Activated gamma-delta T cell (primary cell): ENCODE measurements at regions not wholly inside any gene's neighbourhood (a gene's known extent, or its start where the extent isn't known, plus 50 kb on each side); places are given as distances from the start of the nearest gene placed in this dataset.

Experiments used
- DNase-seq: peaks from one replicate; lab custom pipeline; 2025; lab: John Stamatoyannopoulos, UW

DNA sequence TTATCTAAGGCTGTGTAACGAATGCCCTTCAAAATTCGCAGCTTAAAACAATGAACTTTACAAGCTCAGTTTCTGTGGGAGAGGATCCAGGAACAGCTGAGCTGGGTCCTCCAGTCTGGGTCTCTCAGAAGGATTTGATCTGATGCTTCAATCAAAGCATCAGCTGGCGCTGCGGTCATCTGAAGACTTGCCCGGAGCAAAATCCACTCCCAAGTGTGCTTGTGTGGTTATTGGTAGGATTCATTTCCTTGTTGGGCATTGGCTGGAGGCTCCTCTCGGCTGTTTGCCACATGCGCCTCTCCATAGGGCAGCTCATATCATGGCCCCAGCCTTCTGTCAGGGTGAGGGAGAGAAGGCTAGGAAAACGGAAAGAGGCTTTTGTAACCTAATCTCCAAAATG lies 269.3 kb upstream of the CHD6 start:
- no peak for DNase-seq

DNA sequence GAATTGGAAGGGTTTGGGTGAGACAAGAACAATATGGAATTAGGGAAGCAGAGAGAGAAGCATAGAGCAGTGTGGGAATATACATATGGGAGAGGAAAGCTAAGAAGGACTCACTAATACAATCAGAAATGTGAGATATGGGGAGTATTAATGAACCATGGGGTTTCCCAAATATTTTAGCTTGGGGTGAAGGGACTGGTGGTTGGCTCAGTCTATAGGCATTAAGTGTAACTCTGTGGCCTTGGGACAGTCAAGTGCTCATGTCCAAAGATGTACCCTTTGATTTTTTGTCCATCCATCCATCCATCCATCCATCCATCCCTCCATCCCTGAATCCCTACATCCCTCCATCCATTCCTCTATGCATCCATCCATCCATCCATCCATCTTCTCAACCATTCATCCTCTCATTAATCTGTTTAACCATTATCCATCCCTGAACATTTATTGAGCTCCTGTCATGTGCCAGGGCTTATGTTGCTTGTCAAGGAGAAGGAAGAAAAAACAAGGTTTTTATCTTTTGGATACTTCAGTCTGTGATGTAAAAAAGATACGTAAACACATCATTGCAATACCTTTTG lies 263.4 kb upstream of the CHD6 start:
- no peak for DNase-seq

DNA sequence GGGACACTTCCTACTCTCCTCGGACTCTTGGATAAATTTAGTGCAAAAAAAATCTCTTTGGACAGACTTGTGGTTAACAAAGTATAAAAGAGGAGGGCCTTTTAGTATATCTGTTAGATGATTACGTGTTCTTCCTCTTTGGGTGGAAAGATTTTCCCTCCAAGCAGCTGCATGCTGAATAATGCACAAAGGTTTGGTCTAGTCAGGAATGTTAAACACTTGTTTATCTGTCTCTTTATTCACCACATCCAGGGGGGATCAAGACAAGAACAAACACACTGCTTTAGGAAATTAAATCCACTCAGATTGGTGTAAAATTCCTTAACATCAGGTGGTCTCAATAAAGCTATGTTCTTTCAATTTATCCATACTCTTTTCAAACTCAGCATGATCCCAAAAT lies 260.9 kb upstream of the CHD6 start:
- no peak for DNase-seq

DNA sequence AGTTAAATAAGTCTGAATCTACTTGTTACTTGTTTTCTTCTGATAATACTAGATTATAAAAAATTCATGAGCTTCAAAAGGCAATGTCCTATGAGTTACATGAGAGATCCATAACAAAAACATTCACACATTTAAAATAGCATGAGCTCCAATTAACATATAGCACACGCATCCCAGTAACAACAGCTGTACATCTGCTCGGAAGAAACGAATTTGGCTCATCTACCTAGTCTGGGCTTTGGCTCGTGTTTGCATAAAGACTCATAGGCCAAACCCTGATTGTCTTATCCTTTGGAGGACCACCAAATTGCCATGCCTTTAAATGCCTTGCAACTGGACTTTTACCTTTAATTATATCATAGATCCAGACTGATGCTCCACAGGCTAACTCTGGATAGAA lies 259.7 kb upstream of the CHD6 start:
- no peak for DNase-seq

DNA sequence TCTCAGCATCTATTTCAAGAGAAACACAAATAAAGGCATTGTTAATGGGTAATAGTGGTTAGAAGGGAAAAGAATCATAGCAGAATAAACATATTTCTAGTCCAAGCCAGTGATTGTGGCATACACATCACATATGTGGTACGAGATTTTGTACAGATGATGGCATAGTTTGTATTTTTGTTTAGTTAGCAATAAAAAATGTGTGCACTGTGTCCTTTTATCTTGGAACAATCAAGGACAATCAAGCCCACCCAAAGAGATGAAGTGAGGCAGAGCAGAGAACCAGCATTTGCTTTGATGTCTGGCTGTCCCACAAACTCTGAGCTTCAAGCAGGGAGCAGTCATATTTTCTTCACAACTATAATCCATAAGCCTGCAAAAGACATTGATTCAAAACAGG lies 256.5 kb upstream of the CHD6 start:
- DNase-seq = no peak

DNA sequence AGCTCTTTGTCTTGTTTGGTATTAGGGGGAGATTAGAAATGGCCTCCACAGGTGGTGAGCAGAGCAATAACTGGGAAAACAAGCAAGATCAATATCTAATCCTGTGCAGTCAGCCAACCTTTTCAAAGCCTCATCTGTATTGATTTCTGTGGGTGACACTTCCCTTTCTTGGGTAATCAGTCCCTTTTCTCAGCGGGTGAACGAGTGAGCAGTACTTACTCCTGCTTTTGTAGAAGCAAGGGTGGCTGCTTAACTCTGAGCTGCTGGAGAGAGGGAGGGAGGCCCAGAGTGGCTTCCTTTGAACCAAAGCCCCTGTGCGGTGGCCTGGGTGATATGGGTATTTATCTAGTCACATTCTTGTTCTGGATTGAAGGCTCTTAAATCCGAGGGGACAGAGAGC lies 254.8 kb upstream of the CHD6 start:
- DNase-seq = no peak

DNA sequence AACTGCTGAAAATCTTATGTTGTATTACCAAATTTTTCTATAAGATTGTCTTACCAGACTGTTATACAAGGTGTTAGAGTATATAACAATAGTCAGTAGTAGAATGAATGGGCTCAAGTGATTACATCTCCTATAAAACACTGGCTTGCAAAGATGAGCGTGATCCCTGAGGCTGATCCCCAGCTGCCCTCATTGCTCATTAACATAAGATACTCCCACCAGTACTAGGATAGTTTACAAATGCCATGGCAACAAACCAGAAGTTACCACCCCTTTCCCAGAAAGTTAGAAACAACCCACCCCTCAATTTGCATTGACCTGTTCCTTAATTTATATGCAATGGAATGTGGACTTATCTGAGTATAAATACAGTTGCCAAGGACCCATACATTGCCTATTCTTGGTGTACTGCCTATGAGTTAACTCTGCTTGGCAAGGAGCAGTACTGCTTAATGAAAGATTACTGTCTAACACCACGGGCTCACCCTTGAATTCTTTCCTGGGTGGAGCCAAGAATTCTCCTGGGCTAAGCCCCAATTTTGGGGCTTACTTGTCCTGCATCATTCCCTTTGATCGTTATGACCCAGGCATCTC lies 252.8 kb upstream of the CHD6 start:
- DNase-seq = no peak

DNA sequence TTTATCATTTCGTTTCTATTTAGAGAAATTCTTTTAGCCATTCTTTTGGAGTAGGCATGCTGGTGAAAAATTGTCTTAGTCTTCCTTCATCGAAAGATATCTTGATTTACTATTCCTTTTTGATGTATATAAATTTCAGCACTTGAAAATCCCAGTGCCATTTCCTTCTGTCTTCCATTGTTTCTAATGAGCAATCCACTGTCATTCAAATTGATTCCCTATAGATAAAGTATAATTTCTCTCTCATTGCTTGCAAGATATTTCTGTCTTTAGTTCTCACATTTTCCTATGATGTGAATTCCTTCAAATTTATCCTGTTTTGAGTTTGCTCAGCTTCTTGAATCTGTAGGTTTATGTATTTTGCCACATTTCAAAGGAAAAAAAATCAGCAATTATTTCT lies 251.1 kb upstream of the CHD6 start:
- no peak for DNase-seq

DNA sequence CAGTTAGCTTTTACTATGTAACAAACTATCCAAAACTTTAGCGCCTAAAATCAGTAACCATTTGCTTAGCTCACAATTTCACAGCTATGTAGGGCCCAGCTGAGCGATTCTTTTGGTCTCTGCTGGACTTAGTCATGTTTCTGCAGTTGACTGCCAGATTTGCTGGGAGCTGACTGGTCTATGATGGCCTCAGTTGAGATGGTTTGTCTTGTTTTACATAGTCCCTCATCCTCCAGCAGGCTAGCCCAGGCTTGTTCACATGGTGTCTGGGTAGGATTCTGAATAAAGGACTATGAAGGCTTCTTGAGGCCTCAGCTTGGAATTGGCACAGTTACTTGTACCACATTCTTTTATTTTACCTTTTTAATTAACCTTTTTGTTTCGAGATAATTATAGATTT lies 247.8 kb upstream of the CHD6 start:
- no peak for DNase-seq

DNA sequence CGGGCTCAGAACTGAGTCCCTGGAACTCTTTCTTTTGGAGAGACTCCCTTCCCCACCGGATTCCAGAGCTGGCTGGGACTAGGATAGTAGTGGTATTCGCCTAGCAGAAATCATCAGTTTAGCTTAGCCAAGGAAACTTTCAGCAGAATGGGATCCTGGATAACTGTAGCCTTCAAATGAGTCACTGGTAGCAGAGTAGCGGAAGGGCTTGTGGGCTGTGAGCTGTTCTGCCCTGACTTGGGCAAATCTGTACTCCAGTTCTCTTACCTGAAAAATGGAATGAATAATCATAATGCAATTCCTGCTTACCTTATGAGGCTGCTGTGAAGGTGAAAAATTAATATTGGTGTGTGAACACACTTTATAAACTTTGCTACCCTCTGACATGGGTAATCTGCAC lies 244.3 kb upstream of the CHD6 start:
- DNase-seq = no peak

DNA sequence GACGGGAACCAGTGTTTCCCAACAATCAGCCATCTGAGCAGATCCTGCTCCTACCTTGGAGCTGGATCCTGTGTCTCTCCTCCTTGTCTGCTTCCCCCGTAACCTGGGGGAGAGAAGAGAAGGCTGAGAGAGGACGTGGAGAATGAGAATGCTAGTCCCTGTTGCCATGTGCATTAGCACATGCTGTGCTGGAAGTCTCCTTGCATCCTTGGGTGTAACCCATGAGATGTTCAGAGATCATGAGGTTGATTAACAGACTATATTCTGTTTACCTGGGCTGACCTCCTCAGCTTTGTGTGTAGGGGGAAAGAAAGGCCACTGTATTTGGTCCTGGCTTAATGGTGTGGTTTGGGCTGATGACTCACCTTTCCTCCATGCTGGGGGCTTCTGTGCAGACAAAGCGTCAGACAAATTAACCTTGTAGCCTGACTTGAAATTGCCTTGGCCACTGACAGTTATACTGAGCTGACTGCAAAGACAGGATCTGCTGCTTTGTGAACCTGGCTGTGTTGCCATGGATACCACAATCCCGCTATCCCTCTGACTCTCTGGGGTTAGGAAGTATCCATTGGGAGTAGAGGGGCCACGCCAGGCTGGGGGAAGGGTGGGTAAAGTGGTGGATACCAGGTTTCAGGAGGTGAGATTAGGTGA lies 243.7 kb upstream of the CHD6 start:
- DNase-seq = no peak

DNA sequence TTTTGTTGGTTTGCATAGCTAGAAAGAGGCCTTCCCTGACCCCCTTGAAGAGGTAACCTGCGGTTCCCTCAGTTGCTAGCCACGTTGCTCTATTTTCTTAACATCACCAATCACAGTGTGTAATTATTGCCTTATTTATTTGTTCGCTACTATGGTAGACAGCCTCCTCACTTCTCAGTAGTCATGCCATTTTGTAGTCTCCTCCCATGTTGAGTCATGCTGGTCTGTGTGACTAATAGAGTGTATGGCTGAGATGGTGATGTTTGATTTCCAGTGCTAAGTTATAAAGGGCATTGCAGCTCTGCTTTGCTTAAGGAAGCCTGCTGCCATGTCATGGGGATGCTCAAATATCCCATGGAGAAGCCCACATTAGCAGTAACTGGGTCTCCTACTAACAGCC lies 236.6 kb upstream of the CHD6 start:
- DNase-seq = no peak

DNA sequence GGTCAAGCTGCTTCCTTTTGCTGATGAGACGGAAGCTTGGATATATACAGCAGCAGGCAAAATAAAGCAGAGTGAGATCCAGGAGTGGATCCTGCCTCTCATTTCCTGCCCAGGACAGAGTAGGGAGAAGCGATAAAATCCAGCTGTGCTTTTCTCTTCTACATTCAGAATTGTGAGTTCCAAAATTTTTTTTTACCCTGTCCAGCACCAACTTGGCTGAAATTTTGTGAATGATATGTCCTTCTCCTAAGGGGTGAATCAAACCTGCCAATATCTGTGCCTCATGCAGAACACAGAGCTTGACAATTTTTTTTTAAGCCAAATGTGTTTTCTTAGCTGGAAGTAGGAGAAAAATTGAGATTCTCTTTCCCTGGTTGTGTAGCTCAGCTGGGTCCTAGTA lies 235.6 kb upstream of the CHD6 start:
- DNase-seq = no peak

DNA sequence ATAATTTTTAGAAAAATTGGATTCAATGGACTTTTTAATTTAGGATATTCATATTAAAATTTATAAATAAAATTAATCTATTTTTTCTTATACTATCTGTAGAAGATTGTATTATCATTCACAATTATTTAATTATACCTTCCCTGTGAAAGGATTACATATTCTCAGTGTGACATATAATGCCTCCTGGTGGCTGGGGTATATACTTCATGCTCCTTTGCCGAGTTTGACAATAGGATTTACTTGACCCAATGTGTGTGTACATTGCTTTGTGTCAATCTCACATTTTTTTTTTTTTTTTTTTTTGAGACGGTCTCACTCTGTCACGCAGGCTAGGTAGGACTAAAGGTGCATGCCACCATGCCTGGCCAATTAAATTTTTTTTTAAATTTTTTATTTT lies 230.0 kb upstream of the CHD6 start:
- no peak for DNase-seq

DNA sequence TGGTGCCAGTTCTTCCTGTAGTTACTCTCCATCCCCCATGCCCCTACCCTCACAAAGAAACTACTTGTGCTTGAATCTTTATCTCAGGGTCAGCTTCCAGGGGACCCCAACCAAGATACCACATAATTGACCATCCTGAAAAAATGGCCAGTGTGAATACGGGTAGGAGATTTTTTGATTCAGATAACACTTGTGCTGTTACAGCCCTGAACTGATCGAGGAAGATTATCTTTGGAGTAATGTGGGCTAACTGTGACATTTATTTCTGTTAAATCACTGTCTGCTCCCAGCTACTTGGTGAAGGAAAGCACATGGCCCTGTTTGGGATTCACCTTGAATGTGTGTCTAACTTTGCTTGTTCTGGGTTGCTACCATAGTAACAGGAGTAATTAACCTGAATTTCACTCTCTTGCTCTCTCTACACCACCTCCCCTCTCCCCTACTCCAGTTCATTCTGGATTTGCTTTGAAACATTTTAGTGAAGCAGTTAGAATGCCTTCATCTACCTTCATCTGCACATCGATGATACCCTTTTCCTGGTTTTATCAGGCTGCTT lies 219.6 kb upstream of the CHD6 start:
- DNase-seq = no peak

DNA sequence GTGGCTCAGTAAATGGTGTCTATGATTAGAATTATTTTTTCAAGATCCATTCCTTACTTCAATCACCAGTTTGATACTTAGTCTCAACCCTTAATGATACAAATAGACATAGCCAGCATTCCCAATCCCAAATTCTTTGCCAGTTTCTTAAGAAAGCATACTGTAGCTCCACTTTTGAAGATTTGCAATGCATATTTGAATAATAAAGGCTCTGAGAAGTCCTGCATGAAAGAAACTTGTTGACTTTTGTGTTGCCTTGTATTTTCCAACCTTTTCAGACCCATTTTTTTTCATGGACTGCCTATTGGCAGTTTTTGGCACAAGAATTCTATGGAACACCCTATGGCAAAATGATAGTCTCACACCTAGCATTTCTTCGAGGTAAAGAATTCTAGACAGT lies 215.6 kb upstream of the CHD6 start:
- no peak for DNase-seq

DNA sequence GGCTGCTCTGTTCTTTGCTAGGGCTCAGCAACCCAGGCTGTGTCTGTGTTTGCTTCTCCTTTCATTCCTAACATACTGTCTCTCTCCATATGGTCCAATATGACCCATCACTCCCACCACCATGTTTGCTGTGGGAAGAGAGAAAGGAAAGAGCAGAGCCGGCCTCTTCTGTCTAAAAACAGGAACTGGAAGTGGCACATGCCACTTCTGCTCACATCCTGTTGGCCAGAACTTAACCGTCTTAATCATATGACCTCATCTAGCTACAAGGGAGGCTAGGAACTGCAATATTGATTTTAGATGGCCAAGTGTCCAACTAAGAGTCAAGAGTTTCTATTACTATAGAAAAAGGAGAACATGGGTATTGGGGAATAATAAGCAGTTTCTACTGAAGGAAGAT lies 212.5 kb upstream of the CHD6 start:
- no peak for DNase-seq

DNA sequence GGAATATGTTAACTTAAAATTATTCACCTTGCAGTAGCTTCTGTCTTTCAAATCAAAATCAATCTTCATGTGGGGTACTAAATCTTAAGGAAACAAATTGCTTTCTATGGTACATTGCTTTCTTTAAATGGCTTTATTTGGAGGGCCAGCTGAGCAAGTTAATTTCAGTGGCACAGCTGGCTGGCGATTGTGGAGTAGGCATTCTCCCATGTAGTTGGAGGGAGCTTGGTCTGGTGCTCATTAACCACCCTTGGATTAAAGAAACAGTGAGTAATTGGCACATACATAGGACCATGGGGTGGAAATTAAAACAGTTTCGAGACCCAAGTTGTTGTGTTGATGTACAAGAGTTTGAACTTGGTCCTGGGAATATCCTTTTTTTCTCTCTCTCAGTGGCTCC lies 201.3 kb upstream of the CHD6 start:
- DNase-seq = no peak

DNA sequence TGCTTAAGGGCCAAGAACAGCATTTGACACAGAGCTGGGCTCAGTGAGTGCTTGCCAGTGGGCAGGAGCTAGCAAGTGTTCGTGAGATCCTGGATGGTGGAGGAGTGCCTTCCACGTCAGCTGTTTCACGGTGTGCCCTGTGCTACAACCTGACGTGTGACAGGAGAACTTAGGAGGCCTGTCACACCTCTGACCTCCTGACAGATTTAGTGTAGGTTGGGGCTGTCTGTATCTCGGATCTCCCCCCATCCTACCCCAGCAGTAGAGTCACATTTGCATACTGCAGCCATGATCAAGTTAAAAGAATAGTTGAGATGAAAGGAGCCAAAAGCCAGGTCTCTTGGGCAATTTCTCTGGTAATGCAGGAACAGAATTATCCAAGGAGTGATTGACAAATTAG lies 200.8 kb upstream of the CHD6 start:
- no peak for DNase-seq

DNA sequence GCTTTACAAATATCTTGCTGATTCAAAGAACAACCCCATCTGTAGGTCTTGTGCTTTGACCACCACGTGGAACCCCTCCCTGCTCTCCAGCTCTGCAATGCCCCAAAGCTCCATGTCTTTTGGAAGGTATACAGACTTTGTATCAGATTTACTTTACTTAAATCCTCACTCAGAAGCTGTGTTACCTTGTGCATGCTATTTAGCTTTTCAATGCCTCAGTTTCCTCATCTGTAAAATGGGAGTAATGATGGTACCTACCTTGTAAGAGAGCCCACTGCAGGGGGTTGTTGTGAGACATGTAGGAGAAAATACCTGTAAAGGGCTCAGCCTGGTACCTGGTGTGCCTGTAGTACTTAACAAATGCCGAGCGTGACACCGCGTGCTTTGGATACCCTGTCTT lies 200.2 kb upstream of the CHD6 start:
- no peak for DNase-seq

DNA sequence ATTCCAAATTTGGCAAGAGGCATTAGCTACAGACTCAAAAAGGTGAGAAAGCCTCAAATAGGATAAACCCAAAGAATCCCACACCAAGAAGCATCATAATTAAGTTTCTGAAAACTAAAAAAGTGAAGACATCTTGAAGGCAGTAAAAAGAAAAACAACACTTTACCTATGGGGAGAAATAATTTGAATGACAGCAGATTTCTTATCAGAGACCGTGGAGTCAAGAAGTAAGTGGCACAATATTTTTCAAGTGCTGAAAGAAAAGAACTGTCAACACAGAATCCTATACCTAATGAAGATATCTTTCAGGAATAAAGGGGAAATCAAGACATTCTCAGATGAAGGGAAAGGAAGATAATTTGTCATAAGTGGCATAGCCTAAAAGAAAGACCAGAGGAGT lies 193.3 kb upstream of the CHD6 start:
- DNase-seq = no peak

DNA sequence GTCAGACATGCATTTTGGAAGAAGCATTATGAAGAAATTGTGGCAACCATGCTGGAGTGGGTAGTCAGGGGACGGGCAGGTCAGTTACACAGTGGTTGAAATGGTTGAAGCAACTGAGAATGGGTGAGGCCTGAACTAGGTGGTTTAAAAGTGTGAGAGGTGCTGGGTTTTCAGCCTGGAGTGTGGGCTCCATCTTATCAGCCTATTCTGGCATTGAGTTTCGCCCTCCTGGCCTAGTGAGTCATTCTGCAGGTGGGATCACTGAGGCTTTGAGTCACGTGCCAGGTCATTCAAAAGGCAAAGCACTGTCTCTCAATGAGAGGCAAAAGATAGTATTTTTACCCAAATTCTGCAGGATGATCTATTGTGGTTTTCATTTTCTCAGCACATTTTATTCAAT lies 181.9 kb upstream of the CHD6 start:
- no peak for DNase-seq

DNA sequence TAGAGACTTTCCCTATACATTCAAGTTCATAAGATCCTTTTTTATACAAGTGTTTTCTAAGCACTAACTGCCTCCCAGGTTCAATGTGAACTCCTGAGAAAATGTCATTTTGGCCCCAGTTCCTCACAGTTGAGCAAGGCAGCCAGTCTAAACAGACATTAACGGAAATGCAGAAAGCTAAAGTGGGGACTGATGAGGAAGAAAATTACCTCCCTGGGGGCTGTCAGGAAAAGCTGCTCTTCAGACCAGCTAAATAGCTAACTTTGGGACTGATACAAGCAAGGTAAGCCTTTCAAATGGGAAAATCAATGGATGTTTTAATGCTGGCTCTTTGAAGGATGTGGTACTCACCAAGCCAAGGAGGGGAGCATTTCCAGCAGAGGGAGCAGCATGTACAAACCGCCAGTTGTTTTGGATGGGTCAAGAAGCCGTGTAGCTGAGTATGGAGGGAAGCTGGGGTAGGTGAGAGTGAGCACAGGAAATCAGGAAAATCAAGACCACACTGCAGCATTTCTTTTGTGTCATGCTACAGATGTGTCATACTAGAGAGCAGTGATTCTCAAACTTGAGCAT lies 180.8 kb upstream of the CHD6 start:
- no peak for DNase-seq
